ENCODE measurements at regions not wholly inside any gene's neighbourhood (a gene's known extent, or its start where the extent isn't known, plus 50 kb on each side); places are given as distances from the start of the nearest gene placed in this dataset.

- Histone ChIP-seq H3K36me3 (ENCODE audit: control insufficient read depth in 1 of 2, insufficient read depth in 2 of 2, low read length in 2 of 2) (no peaks in the 10 kb centered on the region), H3K9me3 (ENCODE audit: insufficient read depth, low read depth, low read length) (no peaks in the 10 kb centered on the region), H3K4me1 (ENCODE audit: control insufficient read depth in 1 of 2, insufficient read depth in 2 of 2, low read length in 2 of 2) (peaks cover 0 to 1% of the 10 kb centered on the region in 2 experiments), H2BK5ac (ENCODE audit: low read depth, low read length, poor library complexity) (no peak overlapping the region), H3K27ac (ENCODE audit: low read depth, low read length) (no peak overlapping the region), H3K79me1 (ENCODE audit: low read length) (no peaks in the 10 kb centered on the region), H3K4me3 (ENCODE audit: low read depth, low read length) (peak overlapping the region; percentile 15), H3K4ac (ENCODE audit: low read depth, low read length) (no peak overlapping the region), H4K12ac (ENCODE audit: low read depth, low read length) (no peak overlapping the region), H3K9ac (ENCODE audit: low read length) (no peak overlapping the region), H3K18ac (ENCODE audit: low read length) (no peak overlapping the region), H4K8ac (ENCODE audit: low read depth, low read length) (no peak overlapping the region), H3K23ac (ENCODE audit: low read length) (no peak overlapping the region), H2AK5ac (ENCODE audit: low read length) (no peak overlapping the region), H3K79me2 (ENCODE audit: control insufficient read depth, insufficient read depth, low read length, poor library complexity) (no peaks in the 10 kb centered on the region), H3K27me3 (ENCODE audit: insufficient read depth, low read length) (no peaks in the 10 kb centered on the region), H4K91ac (ENCODE audit: low read depth, low read length) (no peak overlapping the region), H2AFZ (ENCODE audit: insufficient read depth, low read length, poor library complexity) (no peak overlapping the region), H2BK120ac (ENCODE audit: insufficient read depth, low read length, poor library complexity) (no peak overlapping the region), H3K14ac (ENCODE audit: low read length) (no peak overlapping the region), H2BK12ac (ENCODE audit: low read length) (no peak overlapping the region), H3K4me2 (ENCODE audit: low read length) (no peak overlapping the region)
- DNase-seq: peak; percentile 6 to 42
- WGBS (ENCODE audit: extremely low coverage, insufficient coverage, insufficient read length): no CpG with 5 or more reads among the region's 9 CpGs
These were observed 406.6 kb upstream of the MMADHC start for GRCh38 chr2:149994057-149994728.

GRCh38 chr2:149993316-149993715 lies 405.7 kb upstream of the MMADHC start:
- no peaks in the 10 kb centered on the region for H3K27me3 ChIP-seq (ENCODE audit: insufficient read depth, low read length)
- H2AK5ac ChIP-seq (ENCODE audit: low read length): no peak overlapping the region
- no peaks in the 10 kb centered on the region for H3K79me1 ChIP-seq (ENCODE audit: low read length)
- H3K18ac ChIP-seq (ENCODE audit: low read length): no peak overlapping the region
- no peak overlapping the region for H2BK120ac ChIP-seq (ENCODE audit: insufficient read depth, low read length, poor library complexity)
- WGBS (ENCODE audit: extremely low coverage, insufficient coverage, insufficient read length): no CpG with 5 or more reads among the region's 1 CpG
- no peak overlapping the region for H3K4me2 ChIP-seq (ENCODE audit: low read length)
- peak overlapping the region; percentile 38 for H2BK12ac ChIP-seq (ENCODE audit: low read length)
- no peak overlapping the region for H4K91ac ChIP-seq (ENCODE audit: low read depth, low read length)
- no peaks in the 10 kb centered on the region for H3K36me3 ChIP-seq (ENCODE audit: control insufficient read depth in 1 of 2, insufficient read depth in 2 of 2, low read length in 2 of 2)
- H4K12ac ChIP-seq (ENCODE audit: low read depth, low read length): no peak overlapping the region
- H3K79me2 ChIP-seq (ENCODE audit: control insufficient read depth, insufficient read depth, low read length, poor library complexity): no peaks in the 10 kb centered on the region
- no peak overlapping the region for H3K4ac ChIP-seq (ENCODE audit: low read depth, low read length)
- H3K23ac ChIP-seq (ENCODE audit: low read length): no peak overlapping the region
- H3K9me3 ChIP-seq (ENCODE audit: insufficient read depth, low read depth, low read length): no peaks in the 10 kb centered on the region
- no peak overlapping the region for H3K27ac ChIP-seq (ENCODE audit: low read depth, low read length)
- H2BK5ac ChIP-seq (ENCODE audit: low read depth, low read length, poor library complexity): no peak overlapping the region
- no peak overlapping the region for H2AFZ ChIP-seq (ENCODE audit: insufficient read depth, low read length, poor library complexity)
- peaks cover 0 to 1% of the 10 kb centered on the region in 2 experiments for H3K4me1 ChIP-seq (ENCODE audit: control insufficient read depth in 1 of 2, insufficient read depth in 2 of 2, low read length in 2 of 2)
- H4K8ac ChIP-seq (ENCODE audit: low read depth, low read length): no peak overlapping the region
- H3K14ac ChIP-seq (ENCODE audit: low read length): no peak overlapping the region
- H3K4me3 ChIP-seq (ENCODE audit: low read depth, low read length): no peak overlapping the region
- no peak for DNase-seq
- H3K9ac ChIP-seq (ENCODE audit: low read length): no peak overlapping the region

- Histone ChIP-seq H3K9me3 (ENCODE audit: insufficient read depth, low read depth, low read length) (no peaks in the 10 kb centered on the region), H4K12ac (ENCODE audit: low read depth, low read length) (no peak overlapping the region), H4K91ac (ENCODE audit: low read depth, low read length) (no peak overlapping the region), H3K23ac (ENCODE audit: low read length) (no peak overlapping the region), H3K4me1 (ENCODE audit: control insufficient read depth in 1 of 2, insufficient read depth in 2 of 2, low read length in 2 of 2) (peaks cover 0 to 1% of the 10 kb centered on the region in 2 experiments), H3K4me2 (ENCODE audit: low read length) (no peak overlapping the region), H3K27me3 (ENCODE audit: insufficient read depth, low read length) (no peaks in the 10 kb centered on the region), H3K27ac (ENCODE audit: low read depth, low read length) (no peak overlapping the region), H2AK5ac (ENCODE audit: low read length) (no peak overlapping the region), H3K79me2 (ENCODE audit: control insufficient read depth, insufficient read depth, low read length, poor library complexity) (no peaks in the 10 kb centered on the region), H4K8ac (ENCODE audit: low read depth, low read length) (no peak overlapping the region), H3K18ac (ENCODE audit: low read length) (no peak overlapping the region), H3K36me3 (ENCODE audit: control insufficient read depth in 1 of 2, insufficient read depth in 2 of 2, low read length in 2 of 2) (no peaks in the 10 kb centered on the region), H2BK5ac (ENCODE audit: low read depth, low read length, poor library complexity) (no peak overlapping the region), H2BK120ac (ENCODE audit: insufficient read depth, low read length, poor library complexity) (no peak overlapping the region), H2BK12ac (ENCODE audit: low read length) (no peak overlapping the region), H3K4ac (ENCODE audit: low read depth, low read length) (no peak overlapping the region), H3K14ac (ENCODE audit: low read length) (no peak overlapping the region), H3K9ac (ENCODE audit: low read length) (no peak overlapping the region), H3K4me3 (ENCODE audit: low read depth, low read length) (no peak overlapping the region), H3K79me1 (ENCODE audit: low read length) (no peaks in the 10 kb centered on the region), H2AFZ (ENCODE audit: insufficient read depth, low read length, poor library complexity) (no peak overlapping the region)
- no CpG with 5 or more reads among the region's 1 CpG for WGBS (ENCODE audit: extremely low coverage, insufficient coverage, insufficient read length)
- DNase-seq: no peak
These were observed 404.0 kb upstream of the MMADHC start for GRCh38 chr2:149991576-149991975.

- H2AK5ac ChIP-seq (ENCODE audit: low read length): no peak overlapping the region
- peaks cover 0 to 1% of the 10 kb centered on the region in 2 experiments for H3K4me1 ChIP-seq (ENCODE audit: control insufficient read depth in 1 of 2, insufficient read depth in 2 of 2, low read length in 2 of 2)
- H2BK5ac ChIP-seq (ENCODE audit: low read depth, low read length, poor library complexity): no peak overlapping the region
- H4K12ac ChIP-seq (ENCODE audit: low read depth, low read length): no peak overlapping the region
- no peaks in the 10 kb centered on the region for H3K79me1 ChIP-seq (ENCODE audit: low read length)
- no peak overlapping the region for H2BK12ac ChIP-seq (ENCODE audit: low read length)
- H2AFZ ChIP-seq (ENCODE audit: insufficient read depth, low read length, poor library complexity): no peak overlapping the region
- H3K18ac ChIP-seq (ENCODE audit: low read length): no peak overlapping the region
- H3K4ac ChIP-seq (ENCODE audit: low read depth, low read length): no peak overlapping the region
- no CpG with 5 or more reads among the region's 2 CpGs for WGBS (ENCODE audit: extremely low coverage, insufficient coverage, insufficient read length)
- H3K27ac ChIP-seq (ENCODE audit: low read depth, low read length): no peak overlapping the region
- H3K9ac ChIP-seq (ENCODE audit: low read length): no peak overlapping the region
- H4K91ac ChIP-seq (ENCODE audit: low read depth, low read length): no peak overlapping the region
- no peak overlapping the region for H3K23ac ChIP-seq (ENCODE audit: low read length)
- no peak overlapping the region for H3K4me2 ChIP-seq (ENCODE audit: low read length)
- no peak overlapping the region for H4K8ac ChIP-seq (ENCODE audit: low read depth, low read length)
- no peaks in the 10 kb centered on the region for H3K27me3 ChIP-seq (ENCODE audit: insufficient read depth, low read length)
- H3K14ac ChIP-seq (ENCODE audit: low read length): no peak overlapping the region
- no peaks in the 10 kb centered on the region for H3K9me3 ChIP-seq (ENCODE audit: insufficient read depth, low read depth, low read length)
- no peak for DNase-seq
- H3K4me3 ChIP-seq (ENCODE audit: low read depth, low read length): no peak overlapping the region
- H3K79me2 ChIP-seq (ENCODE audit: control insufficient read depth, insufficient read depth, low read length, poor library complexity): no peaks in the 10 kb centered on the region
- no peak overlapping the region for H2BK120ac ChIP-seq (ENCODE audit: insufficient read depth, low read length, poor library complexity)
- H3K36me3 ChIP-seq (ENCODE audit: control insufficient read depth in 1 of 2, insufficient read depth in 2 of 2, low read length in 2 of 2): no peaks in the 10 kb centered on the region
These were observed 403.4 kb upstream of the MMADHC start for GRCh38 chr2:149990965-149991364.
